GM12891 (cell line): ENCODE measurements at regions not wholly inside any gene's neighbourhood (a gene's known extent, or its start where the extent isn't known, plus 50 kb on each side); places are given as distances from the start of the nearest gene placed in this dataset.

ENCODE experiments used
- POLR2A ChIP-seq: IDR thresholded peaks from 2 replicates; pipeline ENCODE4 v1.6.1; 2011; ENCODE audit warnings: low read depth, low read length, control low read depth
- POLR2AphosphoS5 ChIP-seq: IDR thresholded peaks from 2 replicates; pipeline ENCODE4 v1.6.1; 2011; ENCODE audit warnings: low read depth, low read length, control low read depth
- POU2F2 ChIP-seq: IDR thresholded peaks from 2 replicates; pipeline ENCODE4 v1.6.1; 2011; ENCODE audit warnings: low read depth, mild to moderate bottlenecking, control low read depth, low read length, moderate library complexity
- SPI1 ChIP-seq: IDR thresholded peaks from 2 replicates; pipeline ENCODE4 v1.6.1; 2011; ENCODE audit warnings: low read depth, low read length, control low read depth
- TAF1 ChIP-seq: IDR thresholded peaks from 2 replicates; pipeline ENCODE4 v1.6.1; 2011; ENCODE audit warnings: low read depth, low read length, control low read depth

GRCh38 chr10:10734356-10735064 is 283.2 kb upstream of the CELF2 start:
- TF ChIP-seq POLR2A (no peak), POLR2AphosphoS5 (no peak), POU2F2 (no peak), TAF1 (no peak), SPI1 (no peak)
